Mucosa of gallbladder (tissue), 1 donor: ENCODE measurements at regions not wholly inside any gene's neighbourhood (a gene's known extent, or its start where the extent isn't known, plus 50 kb on each side); places are given as distances from the start of the nearest gene placed in this dataset.

Source experiments
- DNase-seq: peaks from one replicate; pipeline ENCODE4 v3.0.0-alpha.2; 2020; ENCODE audit warnings: low spot score
- donor health status: DM: no; HTN: no; CAD: no.

- no peak for DNase-seq
Observed at GRCh38 chr2:195606179-195606578, 50.8 kb upstream of the SLC39A10 start.

GRCh38 chr2:195604706-195605105 is 52.3 kb upstream of the SLC39A10 start:
- no peak for DNase-seq

- DNase-seq, result no peak
Observed at GRCh38 chr2:195603998-195604397, 53.0 kb upstream of the SLC39A10 start.

- DNase-seq, result no peak
Observed at GRCh38 chr2:195603408-195603807, 53.6 kb upstream of the SLC39A10 start.

GRCh38 chr2:195602687-195603086 is 54.3 kb upstream of the SLC39A10 start:
- DNase-seq, result peak; percentile 42

GRCh38 chr2:195601361-195601760 is 55.7 kb upstream of the SLC39A10 start:
- no peak for DNase-seq

- DNase-seq, result no peak
Observed at GRCh38 chr2:195600778-195601177, 56.2 kb upstream of the SLC39A10 start.

GRCh38 chr2:195596840-195597239 is 60.2 kb upstream of the SLC39A10 start:
- DNase-seq, result no peak

GRCh38 chr2:195595825-195596224 is 61.2 kb upstream of the SLC39A10 start:
- no peak for DNase-seq

GRCh38 chr2:195594919-195595694 is 61.9 kb upstream of the SLC39A10 start:
- DNase-seq, result peak; percentile 38

GRCh38 chr2:195594248-195594647 is 62.8 kb upstream of the SLC39A10 start:
- no peak for DNase-seq

- no peak for DNase-seq
Observed at GRCh38 chr2:195592105-195592504, 64.9 kb upstream of the SLC39A10 start.

GRCh38 chr2:195590861-195591205 is 66.2 kb upstream of the SLC39A10 start:
- DNase-seq, result peak; percentile 66

- no peak for DNase-seq
Observed at GRCh38 chr2:195590199-195590860, 66.7 kb upstream of the SLC39A10 start.

- no peak for DNase-seq
Observed at GRCh38 chr2:195587966-195588365, 69.1 kb upstream of the SLC39A10 start.

GRCh38 chr2:195586062-195586714 is 70.8 kb upstream of the SLC39A10 start:
- no peak for DNase-seq

GRCh38 chr2:195582188-195582587 is 74.8 kb upstream of the SLC39A10 start:
- no peak for DNase-seq

- no peak for DNase-seq
Observed at GRCh38 chr2:195579776-195580555, 77.1 kb upstream of the SLC39A10 start.

- DNase-seq, result no peak
Observed at GRCh38 chr2:195575879-195576401, 81.1 kb upstream of the SLC39A10 start.

GRCh38 chr2:195575016-195575415 is 82.0 kb upstream of the SLC39A10 start:
- no peak for DNase-seq

GRCh38 chr2:195574312-195574711 is 82.7 kb upstream of the SLC39A10 start:
- DNase-seq, result no peak
